PFSK-1 (cell line): ENCODE measurements at regions not wholly inside any gene's neighbourhood (a gene's known extent, or its start where the extent isn't known, plus 50 kb on each side); places are given as distances from the start of the nearest gene placed in this dataset.

Source experiments
- FOXP2 ChIP-seq: optimal IDR thresholded peaks from 2 replicates; pipeline ENCODE3; 2011; ENCODE audit warnings: borderline replicate concordance, control low read depth, inconsistent platforms; ENCODE audit not compliant: insufficient read depth; ENCODE audit errors: extremely low read length, extremely low read depth
- POLR2AphosphoS5 ChIP-seq: IDR thresholded peaks from 2 replicates; pipeline ENCODE4 v1.6.1; 2012; ENCODE audit warnings: low read depth, mild to moderate bottlenecking, control low read depth, low read length, moderate library complexity
- SIN3A ChIP-seq: IDR thresholded peaks from 2 replicates; pipeline ENCODE4 v1.6.1; 2012; ENCODE audit warnings: mild to moderate bottlenecking, low read length, moderate library complexity, borderline replicate concordance; ENCODE audit not compliant: insufficient read depth
- TAF1 ChIP-seq: IDR thresholded peaks from 2 replicates; pipeline ENCODE4 v1.6.1; 2012; ENCODE audit warnings: low read length, control low read depth, borderline replicate concordance; ENCODE audit not compliant: insufficient read depth
- TF ChIP-seq, protein P1 (sequence below), 2 experiments: IDR thresholded peaks; 2 replicates each; pipeline versions ENCODE4 v1.6.1 to v1.8.0; 2011 to 2012; ENCODE audit warnings: low read depth in 2 of 2, low read length in 2 of 2, control low read depth in 1 of 2, inconsistent platforms in 1 of 2, mild to moderate bottlenecking in 1 of 2, moderate library complexity in 1 of 2; ENCODE audit not compliant: insufficient read depth in 1 of 2

DNA sequence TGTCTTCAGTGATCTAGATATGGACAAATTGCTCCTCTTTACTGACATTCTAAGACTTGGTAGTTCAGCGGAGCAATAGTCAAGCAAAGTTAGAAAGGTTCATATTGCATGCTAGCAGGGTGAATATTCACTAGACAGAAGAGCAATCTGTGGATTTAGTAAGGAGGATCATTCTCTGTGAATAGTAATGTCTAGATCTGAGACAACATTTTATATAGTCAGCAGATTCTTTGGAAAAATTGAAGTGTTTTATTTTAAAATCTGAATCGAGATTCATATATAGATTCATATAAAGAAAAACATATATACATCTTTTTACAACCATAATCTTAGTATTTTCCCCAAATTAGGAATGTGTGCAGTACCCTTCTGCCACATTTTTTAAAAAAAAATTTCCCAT is 274.5 kb upstream of the BRINP3 start:
- TF ChIP-seq SIN3A, result no peak
- no peak for TF ChIP-seq POLR2AphosphoS5
- TF ChIP-seq, protein P1, sequence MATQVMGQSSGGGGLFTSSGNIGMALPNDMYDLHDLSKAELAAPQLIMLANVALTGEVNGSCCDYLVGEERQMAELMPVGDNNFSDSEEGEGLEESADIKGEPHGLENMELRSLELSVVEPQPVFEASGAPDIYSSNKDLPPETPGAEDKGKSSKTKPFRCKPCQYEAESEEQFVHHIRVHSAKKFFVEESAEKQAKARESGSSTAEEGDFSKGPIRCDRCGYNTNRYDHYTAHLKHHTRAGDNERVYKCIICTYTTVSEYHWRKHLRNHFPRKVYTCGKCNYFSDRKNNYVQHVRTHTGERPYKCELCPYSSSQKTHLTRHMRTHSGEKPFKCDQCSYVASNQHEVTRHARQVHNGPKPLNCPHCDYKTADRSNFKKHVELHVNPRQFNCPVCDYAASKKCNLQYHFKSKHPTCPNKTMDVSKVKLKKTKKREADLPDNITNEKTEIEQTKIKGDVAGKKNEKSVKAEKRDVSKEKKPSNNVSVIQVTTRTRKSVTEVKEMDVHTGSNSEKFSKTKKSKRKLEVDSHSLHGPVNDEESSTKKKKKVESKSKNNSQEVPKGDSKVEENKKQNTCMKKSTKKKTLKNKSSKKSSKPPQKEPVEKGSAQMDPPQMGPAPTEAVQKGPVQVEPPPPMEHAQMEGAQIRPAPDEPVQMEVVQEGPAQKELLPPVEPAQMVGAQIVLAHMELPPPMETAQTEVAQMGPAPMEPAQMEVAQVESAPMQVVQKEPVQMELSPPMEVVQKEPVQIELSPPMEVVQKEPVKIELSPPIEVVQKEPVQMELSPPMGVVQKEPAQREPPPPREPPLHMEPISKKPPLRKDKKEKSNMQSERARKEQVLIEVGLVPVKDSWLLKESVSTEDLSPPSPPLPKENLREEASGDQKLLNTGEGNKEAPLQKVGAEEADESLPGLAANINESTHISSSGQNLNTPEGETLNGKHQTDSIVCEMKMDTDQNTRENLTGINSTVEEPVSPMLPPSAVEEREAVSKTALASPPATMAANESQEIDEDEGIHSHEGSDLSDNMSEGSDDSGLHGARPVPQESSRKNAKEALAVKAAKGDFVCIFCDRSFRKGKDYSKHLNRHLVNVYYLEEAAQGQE (IDR thresholded peaks at IDR 0.05; ENCODE audit: insufficient read depth in 1 of 2, low read depth in 2 of 2, low read length in 2 of 2), result no peak
- no peak for TF ChIP-seq TAF1
- TF ChIP-seq FOXP2, result no peak
